Fibroblast of gingiva (primary cell): ENCODE measurements at regions not wholly inside any gene's neighbourhood (a gene's known extent, or its start where the extent isn't known, plus 50 kb on each side); places are given as distances from the start of the nearest gene placed in this dataset.

ENCODE experiments used
- DNase-seq: peaks from one replicate; pipeline ENCODE4 v3.0.0-alpha.2; 2011; ENCODE audit warnings: low read depth

DNA sequence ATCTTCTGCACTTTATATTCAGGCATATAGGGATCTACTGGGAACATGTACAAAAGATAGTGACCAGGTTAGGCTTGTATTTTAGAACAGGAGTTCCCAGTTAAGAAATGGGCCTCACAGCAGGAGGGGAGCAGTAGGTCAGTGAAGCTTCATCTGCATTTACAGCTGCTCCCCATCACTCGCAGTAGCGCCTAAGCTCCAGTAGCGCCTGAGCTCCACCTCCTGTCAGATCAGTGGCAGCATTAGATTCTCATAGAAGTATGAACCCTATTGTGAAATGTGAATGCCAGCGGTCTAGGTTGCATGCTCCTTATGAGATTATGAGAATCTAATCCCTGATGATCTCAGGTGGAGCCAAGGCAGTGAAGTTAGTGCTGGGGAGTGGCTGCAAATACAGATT, 224.4 kb upstream of the CYRIA start:
- DNase-seq = no peak

DNA sequence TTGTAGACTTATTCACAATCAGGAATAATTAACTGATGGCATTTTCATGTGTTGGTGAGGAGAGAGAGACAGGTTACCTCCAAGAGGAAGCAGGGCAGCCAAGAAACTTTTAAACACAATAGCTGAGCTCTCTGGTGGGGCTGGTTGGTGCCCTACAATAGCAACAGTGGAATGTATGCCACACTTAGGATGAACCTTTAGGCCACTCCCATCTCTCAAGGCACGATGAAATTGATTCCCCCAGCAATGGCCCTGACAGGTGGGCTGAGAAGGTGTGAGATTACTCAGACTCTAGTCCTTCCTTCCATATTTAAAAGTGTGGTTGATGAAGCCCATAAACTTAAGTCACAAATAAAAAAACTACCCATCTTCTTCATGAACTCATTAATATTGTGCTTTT, 219.4 kb upstream of the CYRIA start:
- no peak for DNase-seq

DNA sequence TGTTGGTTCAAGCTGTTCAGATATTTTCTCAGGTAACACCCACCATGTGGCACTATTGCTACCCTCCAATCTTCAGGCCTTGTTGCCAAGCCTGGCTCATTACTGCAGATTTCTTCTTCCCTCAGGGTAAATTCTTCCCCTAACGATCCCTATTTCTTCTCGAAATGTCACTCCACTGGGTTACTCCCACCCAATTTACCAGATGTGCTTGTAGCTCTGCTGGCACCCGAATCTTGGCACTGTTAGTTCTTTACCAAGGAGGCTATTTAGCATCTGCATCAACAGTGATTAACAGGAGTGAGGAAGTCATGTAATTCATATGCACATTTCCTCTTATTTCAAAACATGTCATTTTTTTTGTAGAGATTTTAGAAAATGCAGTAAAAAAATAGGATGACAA, 217.1 kb upstream of the CYRIA start:
- DNase-seq = no peak

DNA sequence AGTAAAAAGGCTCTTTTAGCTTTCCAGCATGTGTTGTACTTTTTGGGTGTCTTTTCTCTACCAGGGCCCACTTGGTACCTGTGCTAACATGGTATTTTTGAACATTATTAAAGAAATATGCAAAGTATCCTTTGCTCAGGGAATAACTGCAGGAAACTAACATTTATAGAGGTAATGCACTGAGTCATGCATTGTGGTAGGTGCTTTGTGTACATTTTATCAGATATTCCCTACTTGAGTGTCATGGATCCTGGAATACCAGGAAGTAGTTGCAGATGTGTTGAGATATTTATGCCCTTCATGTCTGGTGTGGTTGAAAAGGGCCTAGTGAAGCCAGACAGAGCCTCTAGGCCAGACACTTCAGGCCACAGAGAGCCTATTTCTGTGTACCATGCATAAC, 215.5 kb upstream of the CYRIA start:
- no peak for DNase-seq

DNA sequence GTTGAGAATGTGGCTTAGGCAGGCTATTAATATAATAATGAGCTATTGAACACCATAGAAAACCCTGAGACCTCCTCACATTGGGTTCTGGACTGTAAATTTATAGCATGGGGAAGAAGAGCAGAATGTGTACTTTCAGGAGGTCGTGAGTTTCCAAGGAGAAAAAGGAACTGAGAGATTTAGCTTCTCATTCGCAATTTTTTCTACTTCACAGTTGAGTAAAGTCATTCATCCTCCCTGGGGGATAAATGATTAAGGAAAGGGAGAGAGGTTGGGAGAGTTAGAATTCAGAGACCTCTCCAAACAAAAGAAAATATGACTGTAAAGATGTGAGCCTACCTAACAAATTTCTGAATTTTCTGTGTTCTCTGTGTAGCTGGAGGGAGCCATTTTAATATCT, 205.8 kb upstream of the CYRIA start:
- no peak for DNase-seq

DNA sequence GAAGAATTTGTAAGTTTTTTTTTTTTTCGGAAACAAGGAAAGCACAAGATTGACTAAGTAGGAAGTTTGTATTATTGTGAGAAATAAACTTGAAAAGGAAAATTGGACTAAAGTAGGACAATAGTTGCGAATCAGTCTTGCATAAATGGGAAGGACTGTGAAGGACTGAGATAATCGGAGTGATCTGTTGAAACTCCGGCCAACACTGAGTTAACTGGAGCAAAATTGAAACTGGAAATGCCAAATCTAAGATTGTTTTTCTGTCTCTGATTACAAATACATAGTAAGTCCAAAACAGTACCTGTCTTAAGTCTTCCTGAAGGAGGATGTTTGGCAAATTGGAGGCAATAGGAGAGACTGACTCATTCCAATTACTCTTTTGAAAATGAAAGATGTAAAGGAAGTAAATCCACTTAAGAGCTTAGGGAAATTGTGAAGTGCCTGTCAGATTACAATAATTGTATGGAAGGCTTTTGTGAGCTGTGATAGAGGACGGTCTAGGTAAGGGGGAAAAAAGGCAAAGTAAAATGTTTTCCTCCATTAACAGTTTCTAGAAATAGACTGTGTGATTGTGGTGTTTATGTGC, 204.9 kb upstream of the CYRIA start:
- no peak for DNase-seq

DNA sequence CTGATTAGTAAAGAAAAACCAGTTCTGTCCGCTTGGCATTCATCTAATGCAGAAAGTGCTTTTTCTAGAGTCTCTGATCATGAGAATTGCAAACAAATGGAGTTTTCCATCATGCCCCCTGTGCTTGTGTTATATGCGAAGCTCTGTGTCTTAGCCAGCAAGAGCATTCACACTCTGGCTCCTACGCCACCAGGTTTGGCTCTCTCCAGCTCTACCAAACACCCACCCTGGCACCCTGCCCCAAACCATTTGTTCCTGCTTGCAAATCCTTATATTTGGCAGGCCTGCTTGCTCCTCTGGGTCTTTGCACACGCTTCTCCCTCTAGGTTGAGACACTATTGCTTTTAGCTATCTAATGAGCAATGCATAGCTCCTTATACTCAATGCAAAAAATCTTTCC, 204.1 kb upstream of the CYRIA start:
- no peak for DNase-seq

DNA sequence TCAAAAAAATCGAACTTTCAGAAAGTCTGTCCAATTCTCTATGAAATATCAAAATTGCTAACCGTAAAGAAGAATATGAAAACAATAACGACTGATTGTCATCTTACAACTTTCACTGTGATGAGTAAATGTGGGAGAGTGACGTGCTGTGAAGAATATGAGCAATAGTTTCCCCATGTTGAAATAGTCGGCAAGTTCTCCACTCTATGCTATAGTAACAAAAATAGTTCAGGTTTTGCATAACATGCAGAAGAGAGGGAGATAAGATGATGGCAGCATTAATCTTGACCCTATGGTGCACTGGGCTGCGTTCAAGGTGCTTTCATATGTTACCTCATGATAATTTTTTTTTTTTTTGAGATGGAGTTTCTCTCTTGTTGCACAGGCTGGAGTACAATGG, 196.8 kb upstream of the CYRIA start:
- no peak for DNase-seq

DNA sequence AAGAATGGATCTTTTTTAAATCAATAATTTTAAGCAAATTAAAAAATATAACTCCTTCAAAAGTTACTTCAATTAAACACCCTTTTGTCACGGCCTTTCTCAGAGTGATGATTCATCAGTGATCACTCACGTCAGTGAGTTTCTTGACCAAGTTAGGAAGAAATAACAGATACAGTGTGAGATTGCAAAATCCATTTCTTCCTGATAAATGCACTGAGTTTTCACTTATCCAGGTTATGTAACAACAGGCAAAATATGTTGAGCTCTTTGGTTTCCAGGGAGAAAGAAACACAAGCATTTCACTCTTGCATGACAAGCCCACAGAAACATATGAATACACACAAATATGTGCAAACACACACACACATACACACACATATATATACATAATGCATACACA, 195.9 kb upstream of the CYRIA start:
- no peak for DNase-seq

DNA sequence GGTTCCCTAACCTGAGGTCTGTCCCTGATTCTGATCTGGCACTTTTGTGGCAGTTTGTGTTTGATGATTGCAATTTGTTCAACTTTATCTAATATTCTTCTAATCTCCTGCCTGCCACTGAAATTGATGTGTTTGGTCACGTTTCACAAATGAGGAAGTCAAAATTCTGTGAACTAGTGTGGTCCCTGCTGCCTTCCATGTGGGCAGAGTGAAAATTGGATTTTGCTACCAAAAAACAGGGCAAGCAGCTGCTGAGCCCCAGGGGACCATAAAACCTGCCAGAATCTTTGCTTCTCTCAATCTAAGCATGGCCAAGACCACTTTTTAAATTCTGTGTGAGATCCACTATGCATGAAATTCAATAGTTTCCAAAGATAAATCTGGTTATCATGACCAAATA, 195.5 kb upstream of the CYRIA start:
- no peak for DNase-seq

DNA sequence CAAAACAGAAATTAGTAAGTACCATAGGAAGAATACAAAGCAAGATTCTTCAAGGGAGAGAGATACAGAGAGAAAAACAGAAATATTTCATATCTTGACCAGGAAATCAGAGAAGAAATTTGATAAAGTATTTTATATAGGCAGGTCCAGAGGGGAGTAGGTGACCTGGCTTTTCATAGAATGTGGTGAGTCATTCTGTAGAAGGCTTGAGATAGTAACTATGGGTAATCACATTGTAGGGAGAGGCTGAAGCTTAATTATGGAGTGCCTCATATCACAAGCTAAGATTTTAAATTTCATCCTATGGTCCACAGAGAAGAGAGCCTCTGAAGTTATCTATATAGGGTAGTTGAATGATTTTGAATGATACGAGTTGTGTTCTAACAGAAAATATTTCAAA, 195.0 kb upstream of the CYRIA start:
- DNase-seq = no peak

DNA sequence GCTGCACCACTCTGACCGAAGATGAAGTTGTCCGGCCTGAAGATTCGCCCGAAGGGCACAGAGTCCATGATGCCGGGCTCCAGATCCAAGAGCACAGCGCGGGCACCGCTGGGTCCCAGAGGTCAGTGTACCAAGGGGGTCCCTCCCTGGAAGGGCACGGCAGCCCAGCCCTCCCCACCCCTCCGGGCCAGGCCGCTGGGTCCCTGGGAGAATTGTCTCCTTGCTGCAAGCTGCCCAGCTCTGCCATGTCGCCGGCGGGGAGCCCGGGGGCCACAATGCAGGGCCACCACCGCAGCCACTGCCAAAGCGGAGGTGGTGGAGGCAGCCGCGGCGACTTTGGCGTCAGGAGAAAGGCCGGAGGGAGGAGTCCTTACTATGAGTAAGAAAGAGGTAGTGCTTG, 189.5 kb upstream of the CYRIA start:
- no peak for DNase-seq

DNA sequence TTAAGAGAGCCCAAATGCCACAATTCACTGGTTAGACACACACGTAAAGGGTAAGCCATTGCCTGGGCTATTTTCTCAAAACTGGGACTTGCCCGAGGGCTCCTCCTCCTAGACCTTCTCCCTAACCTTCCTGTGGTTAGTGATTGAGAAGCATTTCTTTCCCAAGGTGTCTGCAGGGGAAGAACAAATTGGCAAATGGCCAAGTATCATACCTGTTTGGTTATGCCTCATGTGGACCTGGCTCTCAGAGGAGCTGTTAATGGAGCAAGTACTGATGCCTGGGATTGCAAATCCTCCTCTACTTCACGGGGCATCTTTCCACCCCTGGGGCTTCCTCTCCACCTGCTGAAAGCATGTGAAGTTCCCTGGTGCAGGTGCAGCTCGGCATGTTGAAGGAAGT, 187.5 kb upstream of the CYRIA start:
- no peak for DNase-seq

DNA sequence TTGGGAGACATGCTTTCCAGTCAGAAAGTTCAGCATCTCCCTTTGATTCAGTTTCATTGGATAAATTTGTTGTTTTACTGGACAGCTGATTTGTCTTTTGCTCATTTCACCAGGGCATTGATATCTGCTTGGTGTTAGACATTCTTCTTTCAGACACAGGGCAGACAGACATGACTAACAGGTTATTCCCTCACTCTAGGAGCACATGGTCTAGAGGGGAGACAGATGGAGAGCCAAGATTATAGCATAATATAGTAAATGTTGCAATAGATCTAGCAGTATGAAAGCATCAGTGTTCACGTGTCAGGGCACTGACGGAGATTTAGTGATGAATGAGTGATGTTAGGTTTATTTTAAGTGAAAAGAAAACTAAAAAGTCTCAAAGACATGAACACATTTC, 187.0 kb upstream of the CYRIA start:
- DNase-seq = no peak

DNA sequence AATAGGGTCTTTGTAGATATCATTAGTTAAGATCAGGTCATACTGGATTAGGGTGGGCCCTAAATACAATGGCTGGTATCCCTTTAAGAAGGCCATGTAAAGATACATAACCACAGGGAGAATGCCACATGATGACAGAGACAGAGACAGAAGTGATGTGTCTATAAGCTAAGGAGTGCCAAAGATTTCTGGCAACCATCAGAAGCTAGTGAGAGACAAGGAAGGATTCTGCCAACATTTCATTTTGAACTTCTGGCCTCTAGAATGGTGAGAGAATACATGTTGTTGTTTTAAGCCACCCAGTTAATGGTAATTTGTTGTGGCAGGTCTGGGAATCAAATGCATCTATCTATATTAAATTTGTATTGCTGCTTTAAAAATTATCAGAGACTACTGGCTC, 185.5 kb upstream of the CYRIA start:
- DNase-seq = no peak

DNA sequence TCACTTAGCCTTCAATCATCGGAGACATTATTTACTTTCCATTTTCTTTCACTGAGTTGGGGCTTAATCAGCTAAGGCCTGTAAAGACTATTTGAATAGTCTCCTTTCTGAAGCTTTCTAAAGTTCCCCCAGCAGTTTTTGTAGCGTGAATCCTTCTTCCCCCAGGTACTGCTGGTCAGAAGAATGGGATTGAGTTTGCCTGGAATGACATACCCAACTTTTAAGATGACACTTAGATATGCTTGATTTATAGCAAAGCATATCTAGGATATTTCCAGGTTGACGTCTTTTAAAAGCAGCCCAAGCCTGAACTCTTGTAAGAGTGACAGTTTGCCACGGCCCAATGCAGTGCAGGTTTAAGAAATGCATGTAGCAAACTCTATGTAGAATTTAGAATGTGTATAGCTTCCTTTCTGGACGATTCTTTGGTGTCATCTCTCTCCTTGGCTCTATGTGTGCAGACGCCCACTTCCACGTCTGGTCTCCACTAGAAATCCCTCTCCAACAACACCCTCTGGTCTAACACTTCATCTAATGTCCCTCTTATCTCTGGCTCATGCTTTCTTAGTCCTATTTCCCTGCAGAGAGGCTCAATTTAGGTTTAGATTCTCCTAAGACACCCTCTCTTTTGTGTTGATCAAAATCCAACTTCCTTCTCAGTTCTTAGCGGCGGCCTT, 175.0 kb upstream of the CYRIA start:
- no peak for DNase-seq

DNA sequence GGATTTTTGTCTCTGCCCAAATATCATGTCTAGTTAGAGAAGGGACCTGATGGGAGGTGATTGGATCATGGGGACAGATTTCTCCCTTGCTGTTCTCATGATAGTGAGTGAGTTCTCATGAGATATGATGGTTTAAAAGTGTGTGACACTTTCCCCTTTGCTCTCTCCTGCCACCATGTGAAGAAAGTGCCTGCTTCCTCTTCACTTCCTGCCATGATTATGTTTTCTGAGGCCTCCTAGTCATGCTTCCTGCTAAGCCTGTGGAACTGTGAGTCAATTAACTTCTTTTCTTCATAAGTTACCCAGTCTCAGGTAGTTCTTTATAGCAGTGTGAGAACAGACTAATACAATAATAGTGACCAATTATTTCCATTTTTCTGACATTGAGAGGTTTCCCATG, 167.3 kb upstream of the CYRIA start:
- no peak for DNase-seq

DNA sequence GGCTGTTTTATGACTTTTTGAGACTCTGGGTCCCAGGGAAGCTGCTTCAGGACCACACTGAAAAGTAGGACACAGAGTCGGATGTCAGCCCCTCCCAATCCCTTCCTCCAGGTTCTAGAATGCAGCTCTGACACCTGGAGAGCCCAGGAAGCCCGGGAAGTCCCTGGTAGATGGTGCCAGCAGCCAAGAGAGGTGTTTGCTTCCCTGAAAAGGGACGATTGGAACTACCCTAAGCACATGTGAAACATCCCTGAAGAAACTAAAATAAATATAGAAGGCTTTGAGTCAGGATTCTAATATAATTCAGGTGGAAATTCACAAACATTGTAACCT, 163.2 kb upstream of the CYRIA start:
- no peak for DNase-seq

DNA sequence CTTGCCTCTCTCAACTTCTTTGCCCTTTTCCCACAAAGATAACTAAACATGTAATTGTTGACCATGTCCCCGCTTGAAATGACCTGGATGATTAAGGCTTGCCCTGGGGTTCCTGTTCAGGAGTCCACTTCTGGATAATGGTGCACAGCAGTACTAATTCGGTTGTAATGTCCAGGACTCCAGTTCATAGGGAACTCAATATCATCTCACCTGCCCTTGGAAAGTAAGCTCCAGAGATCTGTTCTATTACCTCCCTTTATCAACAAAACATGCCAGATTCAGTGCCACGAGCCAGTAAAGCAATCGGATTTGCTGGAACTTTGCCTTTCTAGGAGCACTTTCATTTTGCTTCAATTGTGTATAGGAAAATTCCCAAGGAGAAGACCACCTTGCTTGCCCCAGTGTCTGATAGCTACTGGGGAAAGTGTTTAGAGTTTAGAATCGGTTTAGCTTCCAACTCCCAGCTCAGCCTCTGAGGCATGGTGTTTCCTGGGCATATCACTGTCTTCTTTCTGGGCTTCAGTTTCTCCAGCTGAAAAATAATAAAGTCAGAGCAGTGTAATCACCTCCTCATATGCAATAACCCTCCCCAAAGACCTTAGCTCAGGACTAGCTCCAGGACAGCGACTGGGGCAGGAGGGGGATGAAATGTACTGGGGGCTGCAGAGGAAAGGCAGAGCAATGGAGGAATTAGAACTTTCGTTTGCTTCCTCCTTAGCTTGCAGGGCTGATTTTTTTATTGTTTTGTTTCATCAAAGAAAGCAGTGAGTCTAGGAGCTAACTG, 162.6 kb upstream of the CYRIA start:
- DNase-seq = no peak

DNA sequence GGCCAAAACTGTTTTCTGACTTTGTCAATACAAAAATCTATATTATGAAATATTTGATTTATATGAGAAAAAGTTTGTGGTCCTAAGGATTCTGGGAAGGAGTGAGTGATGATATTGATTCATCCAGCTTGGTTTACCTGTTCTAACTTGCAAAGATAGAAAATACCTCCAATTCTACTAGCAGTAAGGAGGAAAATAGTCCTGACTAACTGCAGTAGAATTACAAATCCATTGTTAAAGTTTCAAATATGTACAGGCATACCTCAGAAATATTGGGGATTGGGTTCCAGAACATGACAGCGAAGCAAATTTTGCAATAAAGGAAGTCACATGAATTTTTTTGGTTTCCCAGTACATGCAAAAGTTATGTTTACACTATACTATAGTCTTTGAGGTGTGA, 158.8 kb upstream of the CYRIA start:
- no peak for DNase-seq

DNA sequence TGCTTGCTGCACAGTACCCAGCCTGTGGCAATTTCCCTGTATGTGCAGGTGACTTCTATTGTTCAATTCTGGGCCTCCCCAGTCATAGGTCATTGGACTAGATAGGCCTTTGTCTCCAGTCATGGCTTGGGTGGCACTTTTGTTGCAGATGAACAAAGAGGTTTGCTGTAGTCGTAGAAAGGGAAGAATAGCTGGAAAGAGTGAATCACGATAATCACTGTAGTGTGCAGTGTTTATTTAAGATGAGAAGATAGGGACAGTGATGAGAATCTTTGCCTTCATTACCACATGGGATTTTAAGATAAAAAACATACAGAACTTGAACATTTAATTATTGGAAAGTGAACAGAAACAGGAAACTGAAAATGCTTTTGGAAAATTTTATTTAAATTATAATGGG, 156.1 kb upstream of the CYRIA start:
- DNase-seq = no peak

DNA sequence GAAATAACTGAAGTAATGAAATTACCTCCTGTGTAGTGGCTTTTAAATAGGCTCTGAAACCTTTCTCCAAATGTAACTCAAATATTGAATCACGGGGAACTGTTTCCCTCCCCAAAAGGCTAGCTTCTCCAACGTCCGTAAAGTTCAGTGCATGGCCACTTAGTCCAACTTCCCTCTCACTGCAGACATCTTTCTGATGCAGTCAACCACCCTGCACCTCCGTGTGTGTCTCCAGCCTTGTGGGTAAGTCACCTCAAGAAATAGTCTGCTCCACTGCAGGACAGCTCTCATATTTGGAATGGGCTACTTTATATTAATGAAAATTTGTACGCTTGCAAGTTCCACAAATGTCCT, 152.5 kb upstream of the CYRIA start:
- DNase-seq = no peak

DNA sequence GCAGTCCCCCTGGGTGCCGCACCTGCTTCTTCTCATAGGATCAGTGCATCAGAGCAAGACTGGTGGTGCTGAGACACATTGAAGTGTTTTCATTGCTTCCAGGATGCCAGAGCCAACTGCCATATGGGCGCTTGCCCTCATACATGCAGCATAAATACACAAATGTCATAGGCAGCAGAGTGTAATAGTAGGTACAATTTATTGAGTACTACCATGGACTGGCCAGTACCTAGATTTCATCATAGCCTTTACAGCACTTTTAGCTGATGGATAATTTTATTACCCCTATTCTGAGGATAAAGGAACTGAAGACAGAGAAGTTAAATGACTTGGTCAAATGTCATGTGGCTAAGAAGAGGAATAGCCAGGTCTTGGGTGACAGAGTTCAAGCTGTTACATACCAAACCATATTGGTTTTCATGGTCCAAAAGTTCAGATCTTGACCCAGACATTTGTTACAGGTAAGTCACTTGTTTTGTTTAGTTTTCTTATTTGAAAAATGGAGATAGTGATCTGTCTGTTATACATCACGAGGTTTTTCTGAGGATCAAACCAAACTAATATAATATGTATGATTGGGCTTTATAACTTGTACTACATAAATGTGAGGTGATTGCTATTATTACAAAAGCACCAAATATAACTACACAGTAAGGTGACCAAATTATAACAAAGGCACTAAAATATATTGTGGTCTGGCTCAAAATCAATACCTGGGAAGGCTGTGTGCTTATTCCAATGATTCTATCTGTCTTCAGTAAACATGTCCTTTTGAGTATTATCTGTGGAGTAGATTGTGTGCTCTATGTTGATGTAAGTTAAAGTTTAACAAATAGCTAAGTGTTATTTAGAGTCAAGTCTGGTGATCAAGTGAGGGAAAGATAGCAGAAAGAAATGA, 151.9 kb upstream of the CYRIA start:
- no peak for DNase-seq
